HK-2 (cell line): ENCODE measurements at regions not wholly inside any gene's neighbourhood (a gene's known extent, or its start where the extent isn't known, plus 50 kb on each side); places are given as distances from the start of the nearest gene placed in this dataset.
A peak's percentile ranks its signal among the peaks of the same experiment; 100 is the strongest.

ENCODE experiments used
- DNase-seq: peaks from one replicate; pipeline ENCODE4 v3.0.0-alpha.2; 2018; ENCODE audit not compliant: unreplicated experiment

DNA sequence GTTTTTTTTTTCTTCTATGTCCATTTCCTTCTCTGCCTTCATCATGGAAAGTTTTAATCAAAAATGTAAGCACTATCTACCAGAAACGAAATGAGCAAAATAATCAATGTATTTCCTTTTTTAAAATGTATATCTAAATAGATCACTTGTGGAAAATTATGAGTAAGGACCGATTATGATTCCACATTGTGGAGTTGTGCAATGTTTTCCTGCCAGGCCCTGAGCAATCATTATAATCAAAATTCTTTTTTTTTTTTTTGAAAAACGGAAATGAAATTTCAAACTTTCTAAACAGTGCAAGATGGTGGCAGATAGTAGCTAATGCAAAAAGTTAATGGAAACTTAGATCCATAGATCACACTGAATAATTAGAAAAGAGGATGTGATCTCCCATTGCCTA lies 1074.6 kb upstream of the TMEM132C start:
- DNase-seq = no peak

GRCh38 chr12:127193341-127193740 lies 1073.6 kb upstream of the TMEM132C start:
- DNase-seq = no peak

GRCh38 chr12:127194176-127194575 lies 1072.8 kb upstream of the TMEM132C start:
- DNase-seq = no peak

GRCh38 chr12:127205781-127206555 lies 1061.0 kb upstream of the TMEM132C start:
- no peak for DNase-seq

DNA sequence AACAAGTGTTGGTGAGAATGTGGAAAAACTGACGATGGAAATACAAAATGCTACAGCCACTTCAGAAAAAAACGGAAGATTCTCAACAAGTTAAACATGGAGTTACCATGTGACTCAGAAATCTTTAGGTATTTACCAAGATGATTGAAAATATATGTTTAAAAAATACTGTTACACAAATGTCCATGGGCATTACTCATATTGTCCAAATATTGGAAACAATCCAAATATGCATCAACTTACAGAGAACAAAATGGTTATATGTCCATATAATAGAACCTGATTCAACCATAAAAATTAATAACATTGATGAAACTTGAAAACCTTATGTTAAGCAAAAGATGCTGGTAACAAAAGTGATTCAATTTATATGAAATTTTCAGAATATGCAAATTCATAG lies 1057.7 kb upstream of the TMEM132C start:
- no peak for DNase-seq

- DNase-seq = no peak
Measured at GRCh38 chr12:127214186-127214585, 1052.8 kb upstream of the TMEM132C start.

DNA sequence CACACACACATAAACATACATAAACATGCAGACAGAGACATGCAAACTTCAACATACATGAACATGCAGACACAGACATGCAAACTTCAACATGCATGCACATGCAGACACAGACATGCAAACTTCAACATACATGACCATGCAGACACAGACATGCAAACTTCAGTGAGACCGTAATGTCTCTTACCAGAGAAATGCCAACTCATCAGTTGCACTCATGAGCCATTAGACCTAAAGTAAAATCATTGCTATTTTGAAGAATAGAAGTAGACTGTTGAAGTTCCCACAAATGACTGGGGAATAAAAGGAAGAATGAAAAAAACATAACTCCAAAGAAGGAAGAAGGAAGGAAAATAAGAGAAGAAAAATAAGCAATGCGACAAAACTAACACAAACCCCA lies 1044.0 kb upstream of the TMEM132C start:
- no peak for DNase-seq

DNA sequence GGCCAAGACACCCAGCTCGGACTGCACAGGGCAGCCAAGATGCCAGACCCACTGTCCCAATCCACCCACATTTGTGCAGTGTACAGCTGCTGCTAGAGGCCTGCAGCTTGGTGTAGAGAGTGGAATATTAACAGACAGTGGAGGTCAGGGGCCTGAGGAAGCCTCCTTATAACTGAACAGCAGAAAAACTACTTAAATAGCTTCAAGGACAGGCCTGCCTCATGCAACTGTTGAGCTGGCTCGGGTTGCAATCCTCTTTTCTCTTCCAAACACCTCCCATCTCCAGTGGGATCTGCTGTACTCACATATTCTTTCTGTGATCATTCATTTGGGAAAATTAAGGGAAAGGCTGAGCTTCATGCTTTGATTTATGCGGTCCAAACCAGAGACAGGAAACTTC lies 1043.2 kb upstream of the TMEM132C start:
- no peak for DNase-seq

- peak; percentile 78 for DNase-seq
Measured at GRCh38 chr12:127230843-127231260, 1036.1 kb upstream of the TMEM132C start.

DNA sequence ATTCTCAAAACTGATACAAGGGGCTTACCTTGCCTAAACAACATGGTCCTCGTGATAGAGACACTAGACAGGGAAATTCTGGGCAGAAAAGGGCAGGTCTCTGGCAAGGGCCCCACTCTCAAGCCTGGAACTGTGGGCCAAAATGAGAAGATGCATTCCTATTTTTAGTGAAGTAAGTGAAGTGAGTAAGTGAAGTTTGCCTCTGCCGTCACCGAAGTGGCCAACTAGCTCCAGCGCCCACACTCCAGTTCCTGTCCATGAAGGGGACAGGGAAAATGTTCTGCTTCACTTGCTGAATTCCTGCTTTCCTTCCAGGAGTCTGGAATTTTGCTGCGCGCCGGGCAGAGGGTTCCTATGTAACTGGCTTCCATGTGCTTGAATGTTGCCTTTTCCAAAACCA lies 1035.6 kb upstream of the TMEM132C start:
- DNase-seq = no peak

DNA sequence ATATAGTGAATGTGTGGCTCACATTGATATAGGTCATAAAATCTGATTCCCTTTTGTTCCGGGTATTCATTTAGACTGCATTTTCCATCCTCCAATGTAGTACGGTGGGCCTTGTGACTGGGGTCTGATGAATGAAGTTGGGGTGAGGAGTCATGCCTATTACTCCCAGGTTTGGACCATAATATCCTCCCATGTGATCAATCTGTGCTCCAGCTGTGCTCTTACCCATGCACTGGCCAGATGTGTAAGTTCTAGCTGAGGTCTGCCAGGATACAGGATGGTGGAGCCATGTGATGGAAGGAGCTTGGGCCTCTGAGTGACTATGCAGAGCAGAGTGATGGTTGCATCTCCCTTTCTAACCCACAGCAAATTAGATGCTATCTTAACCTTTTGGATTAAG lies 1034.0 kb upstream of the TMEM132C start:
- no peak for DNase-seq

GRCh38 chr12:127235761-127236160 lies 1031.2 kb upstream of the TMEM132C start:
- DNase-seq = no peak

DNA sequence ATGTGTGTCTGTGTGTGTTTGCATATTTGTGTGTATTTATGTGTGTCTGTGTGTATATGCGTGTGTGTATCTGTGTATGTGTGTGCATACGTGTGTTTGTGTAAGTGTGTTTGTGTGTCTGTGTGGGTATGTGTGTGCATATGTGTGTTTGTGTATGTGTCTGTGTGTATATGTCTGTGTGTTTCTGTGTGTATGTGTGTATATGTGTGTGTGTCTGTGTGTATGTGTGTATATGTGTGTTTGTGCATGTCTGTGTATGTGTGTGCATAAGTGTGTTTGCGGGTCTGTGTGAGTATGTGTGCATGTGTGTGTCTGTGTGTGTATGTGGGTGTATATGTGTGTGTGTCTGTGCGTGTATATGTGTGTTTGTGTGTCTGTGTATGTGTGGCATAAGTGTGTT lies 1030.5 kb upstream of the TMEM132C start:
- DNase-seq = no peak

DNA sequence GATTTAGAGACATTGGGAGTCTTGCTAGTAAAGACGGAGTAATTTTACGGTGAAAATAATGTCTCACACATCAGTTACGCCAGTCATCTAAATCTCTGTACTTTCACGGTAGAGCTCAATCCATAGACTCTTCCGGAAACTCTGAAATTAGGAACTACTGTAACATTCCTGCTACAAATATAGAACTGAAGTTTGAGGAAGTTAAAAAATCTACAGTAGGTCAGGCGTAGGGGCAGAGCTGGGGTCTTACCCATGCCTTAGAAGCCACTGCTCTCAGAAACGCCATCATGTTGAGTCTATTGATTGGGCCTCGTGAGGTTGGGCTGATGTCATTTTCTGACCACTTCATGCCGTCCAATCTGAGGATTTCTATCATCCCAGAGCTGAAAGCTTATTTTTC lies 1029.8 kb upstream of the TMEM132C start:
- no peak for DNase-seq

DNA sequence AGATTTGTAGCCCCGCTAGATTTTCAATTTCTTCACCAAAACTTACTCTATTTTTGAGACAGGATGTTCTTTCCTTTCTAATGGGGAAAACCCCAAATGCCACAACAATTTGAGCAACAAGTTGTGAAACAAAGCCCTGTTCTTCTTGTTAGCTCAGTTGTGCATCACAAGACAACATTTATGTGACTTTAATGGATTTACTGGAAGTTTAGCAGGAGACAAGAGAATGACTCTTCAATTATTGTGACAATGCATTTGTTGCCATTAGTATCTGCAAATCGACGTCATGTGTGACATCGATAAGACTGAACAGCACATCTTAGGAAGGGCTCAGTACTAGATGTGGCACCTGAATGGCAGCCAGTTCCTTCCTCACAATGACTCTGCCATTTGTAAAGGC lies 1028.9 kb upstream of the TMEM132C start:
- DNase-seq = no peak

DNA sequence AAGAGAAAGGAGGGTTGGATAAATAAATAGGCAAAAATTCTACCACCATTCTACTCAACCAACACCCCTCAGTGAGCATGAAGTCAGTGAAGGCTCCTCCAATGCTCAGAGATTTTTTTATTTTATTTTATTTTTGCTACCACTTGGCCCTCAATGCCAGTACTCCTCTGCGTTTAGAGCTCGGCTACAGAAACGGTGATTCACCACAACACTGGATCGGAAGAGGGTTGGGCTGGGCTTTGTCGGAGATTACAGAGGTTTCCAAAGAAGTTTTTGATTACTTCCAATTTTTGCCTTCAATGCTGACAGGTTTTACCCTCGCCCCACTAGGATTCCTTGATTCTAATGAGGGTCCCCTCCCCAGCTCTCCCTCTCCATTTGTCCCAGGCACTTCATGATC lies 1027.2 kb upstream of the TMEM132C start:
- no peak for DNase-seq

- DNase-seq = no peak
Measured at GRCh38 chr12:127240249-127240929, 1026.6 kb upstream of the TMEM132C start.

DNA sequence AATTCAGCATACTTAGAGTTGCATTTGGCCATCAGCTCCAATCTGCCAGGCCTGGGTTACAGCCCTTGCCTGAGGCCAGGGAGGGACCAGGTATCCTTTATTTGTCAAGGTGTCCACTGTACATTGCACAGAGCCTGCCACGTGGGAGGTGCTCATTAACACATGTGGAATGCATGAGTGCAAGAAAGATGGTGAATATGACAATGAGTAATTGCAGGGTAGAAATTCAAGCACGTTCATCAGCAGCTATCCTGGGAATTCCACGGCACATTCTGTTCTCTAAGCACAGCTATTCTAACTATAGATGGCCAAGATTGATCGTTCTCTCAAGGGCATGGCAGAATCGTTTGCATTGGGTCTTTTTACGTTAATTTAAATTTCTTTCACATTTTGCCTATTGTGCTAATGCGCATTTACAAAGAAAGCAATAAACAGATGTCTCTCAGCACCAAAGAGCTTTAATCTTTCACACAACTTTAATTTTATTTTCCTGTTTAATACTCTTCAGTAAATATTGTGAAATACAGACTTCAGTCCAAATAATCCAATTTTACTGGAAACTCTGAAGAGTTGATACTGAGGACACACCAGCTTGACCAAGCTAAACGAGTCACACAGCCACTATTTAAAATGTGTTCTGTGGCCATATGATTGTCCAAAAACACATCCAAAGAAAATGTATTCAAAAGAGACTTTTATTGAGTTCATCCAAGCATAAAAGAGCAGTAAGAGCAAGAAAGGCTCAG lies 1025.7 kb upstream of the TMEM132C start:
- peak; percentile 56 for DNase-seq

DNA sequence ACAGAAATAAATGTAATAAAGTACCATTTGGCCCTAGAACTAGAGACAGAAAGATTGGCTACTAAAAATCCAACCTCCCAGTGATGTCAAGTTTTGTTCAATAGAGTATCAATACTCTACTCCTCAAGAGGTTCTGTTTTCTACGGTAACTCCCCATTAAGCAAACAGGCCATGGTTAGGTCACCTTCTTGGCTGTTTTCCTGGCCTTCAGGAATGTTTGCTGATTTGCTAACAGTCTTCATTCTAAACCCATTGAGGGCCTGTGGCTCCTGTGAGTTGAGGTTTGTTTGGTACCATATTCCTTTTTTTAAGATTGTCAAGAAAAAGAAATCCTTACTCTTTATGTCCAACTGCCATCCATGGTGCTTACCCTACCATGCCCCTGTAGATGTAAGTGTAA lies 1022.0 kb upstream of the TMEM132C start:
- no peak for DNase-seq

GRCh38 chr12:127245437-127245836 lies 1021.5 kb upstream of the TMEM132C start:
- DNase-seq = no peak

- DNase-seq = no peak
Measured at GRCh38 chr12:127247937-127248336, 1019.0 kb upstream of the TMEM132C start.

DNA sequence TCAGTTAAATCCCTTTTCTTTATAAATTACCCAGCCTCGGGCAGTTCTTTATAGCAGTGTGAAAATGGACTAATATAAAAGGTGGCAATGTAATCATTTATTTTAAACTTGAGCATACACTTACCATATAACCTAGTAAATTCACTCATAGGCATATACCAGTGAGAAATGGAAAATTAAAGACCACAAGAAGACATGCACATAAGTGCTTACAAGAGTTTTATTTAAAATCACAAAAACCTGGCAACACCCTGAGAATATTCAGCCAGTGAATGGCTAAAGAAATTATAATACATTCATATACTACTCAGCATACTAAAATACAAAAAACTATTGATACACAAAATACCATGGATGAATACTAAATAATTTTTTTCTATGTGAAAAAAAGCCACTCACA lies 1017.5 kb upstream of the TMEM132C start:
- DNase-seq = no peak

DNA sequence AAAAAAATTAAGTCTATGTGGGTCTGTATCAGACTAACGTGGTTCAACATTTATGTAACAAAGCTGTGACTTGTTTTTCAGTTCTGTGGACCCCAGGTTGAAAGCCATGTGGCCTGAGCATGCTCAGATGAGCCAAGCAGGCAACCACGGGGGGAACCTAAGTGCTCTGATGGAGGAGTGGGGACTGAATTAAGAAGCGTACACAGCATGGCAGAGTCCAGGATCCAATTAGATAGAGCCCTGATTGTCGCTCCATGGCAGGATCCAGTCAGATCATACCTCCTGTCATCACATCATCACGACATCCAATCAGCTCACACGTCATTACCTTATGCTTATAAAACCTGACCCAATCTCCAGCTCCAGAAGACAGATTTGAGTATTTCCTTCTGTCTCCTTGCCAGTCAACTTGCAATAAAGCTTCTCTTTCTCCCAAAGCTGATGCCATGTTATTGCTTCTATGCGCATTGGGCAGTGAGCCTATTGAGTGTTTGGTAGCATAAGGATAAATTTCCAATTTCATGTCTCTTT lies 1013.1 kb upstream of the TMEM132C start:
- DNase-seq = no peak
